Lower lobe of right lung (tissue), 2 donors: ENCODE measurements at regions not wholly inside any gene's neighbourhood (a gene's known extent, or its start where the extent isn't known, plus 50 kb on each side); places are given as distances from the start of the nearest gene placed in this dataset.

Source experiments
- ATAC-seq, 2 donors: fragments of 200-7000 bp; cut with Tn5 transposase; one replicate each; pipeline ENCODE4 v1.9.1; 2020 to 2022; ENCODE audit warnings: mild to moderate bottlenecking in 2 of 2, moderate library complexity in 2 of 2
- DNase-seq: peaks from one replicate; pipeline ENCODE4 v3.0.0-alpha.2; 2020
- H3K27ac ChIP-seq: fragments of 200-600 bp; one replicate; pipeline ENCODE4 v1.8.0; 2022
- H3K27me3 ChIP-seq: fragments of 200-600 bp; one replicate; pipeline ENCODE4 v1.8.0; 2022; ENCODE audit warnings: low read depth
- H3K36me3 ChIP-seq: fragments of 200-600 bp; one replicate; pipeline ENCODE4 v1.8.0; 2022; ENCODE audit warnings: mild to moderate bottlenecking
- H3K4me1 ChIP-seq: fragments of 200-600 bp; one replicate; pipeline ENCODE4 v1.8.0; 2022
- H3K4me3 ChIP-seq: fragments of 200-600 bp; one replicate; pipeline ENCODE4 v1.8.0; 2022; ENCODE audit warnings: mild to moderate bottlenecking
- H3K9me3 ChIP-seq: fragments of 200-600 bp; one replicate; pipeline ENCODE4 v1.8.0; 2022
- intact Hi-C: fragments of 100-400 bp; cut with DNase I; formaldehyde crosslinking; loops from one replicate; pipeline ENCODE4 v1.11.0; 2022
- TF ChIP-seq, protein P1 (sequence below): fragments of 200-600 bp; IDR thresholded peaks from one replicate; pipeline ENCODE4 v1.8.0; 2022; ENCODE audit warnings: antibody characterized with exemption, mild to moderate bottlenecking
- donor health status: DM: no; HTN: yes; CAD: no; lungs with severe emphysema.

DNA sequence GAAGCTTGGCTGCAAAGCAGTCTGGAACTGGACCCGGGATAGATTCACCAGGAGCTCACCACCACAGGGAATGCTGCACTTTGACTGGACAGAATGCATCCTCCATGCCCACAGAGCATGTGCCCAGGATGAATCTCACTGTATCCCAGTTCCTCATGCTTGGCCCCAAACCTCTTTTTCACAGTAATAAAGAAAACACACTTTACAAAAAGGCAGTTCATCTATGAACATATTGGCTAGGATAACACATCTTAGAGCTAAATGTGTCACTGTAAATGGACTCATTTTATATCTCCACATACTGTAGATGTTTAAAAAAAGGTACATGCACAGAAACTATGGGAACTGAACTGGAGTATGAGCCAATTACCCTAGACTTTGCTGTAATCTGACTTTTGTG is 266.9 kb downstream of the TOX3 start:
- TF ChIP-seq, protein P1, sequence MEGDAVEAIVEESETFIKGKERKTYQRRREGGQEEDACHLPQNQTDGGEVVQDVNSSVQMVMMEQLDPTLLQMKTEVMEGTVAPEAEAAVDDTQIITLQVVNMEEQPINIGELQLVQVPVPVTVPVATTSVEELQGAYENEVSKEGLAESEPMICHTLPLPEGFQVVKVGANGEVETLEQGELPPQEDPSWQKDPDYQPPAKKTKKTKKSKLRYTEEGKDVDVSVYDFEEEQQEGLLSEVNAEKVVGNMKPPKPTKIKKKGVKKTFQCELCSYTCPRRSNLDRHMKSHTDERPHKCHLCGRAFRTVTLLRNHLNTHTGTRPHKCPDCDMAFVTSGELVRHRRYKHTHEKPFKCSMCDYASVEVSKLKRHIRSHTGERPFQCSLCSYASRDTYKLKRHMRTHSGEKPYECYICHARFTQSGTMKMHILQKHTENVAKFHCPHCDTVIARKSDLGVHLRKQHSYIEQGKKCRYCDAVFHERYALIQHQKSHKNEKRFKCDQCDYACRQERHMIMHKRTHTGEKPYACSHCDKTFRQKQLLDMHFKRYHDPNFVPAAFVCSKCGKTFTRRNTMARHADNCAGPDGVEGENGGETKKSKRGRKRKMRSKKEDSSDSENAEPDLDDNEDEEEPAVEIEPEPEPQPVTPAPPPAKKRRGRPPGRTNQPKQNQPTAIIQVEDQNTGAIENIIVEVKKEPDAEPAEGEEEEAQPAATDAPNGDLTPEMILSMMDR = no peak
- no peaks in the 10 kb centered on the region for H3K9me3 ChIP-seq
- H3K36me3 ChIP-seq = no peaks in the 10 kb centered on the region
- no peak overlapping the region for H3K27ac ChIP-seq
- no peak for DNase-seq
- H3K27me3 ChIP-seq = no peaks in the 10 kb centered on the region
- H3K4me1 ChIP-seq = no peaks in the 10 kb centered on the region
- H3K4me3 ChIP-seq = no peak overlapping the region
- no peak for ATAC-seq
- intact Hi-C loops = no loop called here

DNA sequence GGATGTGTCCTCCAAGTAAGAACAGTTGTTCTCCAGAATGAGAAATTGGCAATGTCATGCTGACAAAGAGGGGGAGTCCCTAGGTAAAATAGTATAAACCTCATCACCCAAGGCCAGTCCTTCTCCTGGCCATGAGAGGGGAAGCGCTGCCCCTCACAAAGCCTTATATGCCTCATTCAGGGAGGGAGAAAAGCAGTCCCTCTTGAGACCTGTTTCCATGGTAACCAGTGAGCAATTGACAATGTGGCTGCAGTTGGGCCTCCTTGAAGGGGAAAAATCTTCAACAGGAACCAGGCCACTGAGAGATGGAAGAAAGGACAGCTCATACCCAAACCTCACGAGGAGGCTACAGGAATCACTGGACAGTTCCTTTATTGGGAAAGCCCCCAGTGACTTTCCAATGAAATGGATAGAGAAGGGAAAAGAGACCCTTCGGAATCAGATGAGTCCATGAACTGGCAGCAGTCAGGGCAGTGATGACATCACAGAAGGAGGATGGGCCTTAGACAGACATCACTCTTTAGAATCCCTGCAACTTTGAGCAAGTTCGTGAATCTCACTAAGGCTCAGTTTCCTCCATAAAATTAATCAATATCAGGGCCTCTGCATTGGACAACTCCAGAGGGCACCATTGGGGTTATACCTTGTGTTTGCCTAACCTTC is 275.7 kb downstream of the TOX3 start:
- Histone ChIP-seq H3K27ac (no peak overlapping the region), H3K27me3 (no peaks in the 10 kb centered on the region), H3K4me1 (no peaks in the 10 kb centered on the region), H3K36me3 (no peaks in the 10 kb centered on the region), H3K4me3 (no peak overlapping the region), H3K9me3 (no peaks in the 10 kb centered on the region)
- DNase-seq = no peak
- intact Hi-C loops = no loop called here
- ATAC-seq = no peak
- TF ChIP-seq, protein P1 = no peak

DNA sequence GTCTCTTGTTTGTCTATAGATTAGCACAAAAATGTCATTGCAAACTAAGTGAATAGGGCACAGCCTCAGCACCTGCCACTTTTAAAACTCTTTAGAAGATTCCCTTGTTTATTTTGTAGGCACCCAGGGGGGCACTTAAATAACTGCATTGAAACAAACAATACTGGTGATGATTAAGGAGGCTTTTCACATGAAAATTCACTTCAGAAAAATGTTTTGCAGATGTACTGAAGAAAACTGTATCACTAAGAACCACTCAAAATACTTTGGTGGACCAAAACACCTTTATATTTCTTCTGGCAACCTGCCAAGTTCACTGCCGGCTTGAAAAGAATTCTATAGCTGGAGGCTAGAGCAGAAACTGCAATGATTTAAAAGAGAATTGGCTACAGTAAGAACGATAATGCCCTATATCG is 281.5 kb downstream of the TOX3 start:
- TF ChIP-seq, protein P1 = no peak
- no peak overlapping the region for H3K4me3 ChIP-seq
- H3K4me1 ChIP-seq = no peaks in the 10 kb centered on the region
- DNase-seq (no peak), ATAC-seq (no peak)
- intact Hi-C loops = no loop called here
- no peaks in the 10 kb centered on the region for H3K36me3 ChIP-seq
- no peak overlapping the region for H3K27ac ChIP-seq
- H3K9me3 ChIP-seq = no peaks in the 10 kb centered on the region
- no peaks in the 10 kb centered on the region for H3K27me3 ChIP-seq

DNA sequence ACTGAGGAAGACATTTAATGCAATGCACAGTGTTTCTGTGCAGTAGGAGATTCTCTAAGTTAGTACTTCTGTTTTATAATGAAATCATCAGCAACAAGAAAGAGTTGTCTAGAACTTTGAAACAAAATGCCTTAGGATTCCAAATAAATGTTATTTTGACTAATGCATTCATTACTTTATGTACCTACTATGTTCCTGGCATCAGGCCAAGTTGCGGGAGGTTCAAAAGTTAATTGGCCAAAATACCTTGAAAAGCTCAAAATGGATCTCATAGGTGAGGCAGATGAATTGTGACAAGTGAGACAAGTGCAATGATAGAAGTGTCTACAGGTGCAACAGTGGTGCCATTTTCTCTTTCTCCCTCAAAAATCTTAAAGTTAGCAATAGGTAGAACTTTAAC is 289.4 kb downstream of the TOX3 start:
- no peak overlapping the region for H3K27ac ChIP-seq
- ATAC-seq = no peak
- intact Hi-C loops = no loop called here
- no peaks in the 10 kb centered on the region for H3K4me1 ChIP-seq
- no peaks in the 10 kb centered on the region for H3K36me3 ChIP-seq
- DNase-seq = no peak
- no peaks in the 10 kb centered on the region for H3K27me3 ChIP-seq
- TF ChIP-seq, protein P1 = no peak
- H3K4me3 ChIP-seq = no peak overlapping the region
- H3K9me3 ChIP-seq = no peaks in the 10 kb centered on the region

DNA sequence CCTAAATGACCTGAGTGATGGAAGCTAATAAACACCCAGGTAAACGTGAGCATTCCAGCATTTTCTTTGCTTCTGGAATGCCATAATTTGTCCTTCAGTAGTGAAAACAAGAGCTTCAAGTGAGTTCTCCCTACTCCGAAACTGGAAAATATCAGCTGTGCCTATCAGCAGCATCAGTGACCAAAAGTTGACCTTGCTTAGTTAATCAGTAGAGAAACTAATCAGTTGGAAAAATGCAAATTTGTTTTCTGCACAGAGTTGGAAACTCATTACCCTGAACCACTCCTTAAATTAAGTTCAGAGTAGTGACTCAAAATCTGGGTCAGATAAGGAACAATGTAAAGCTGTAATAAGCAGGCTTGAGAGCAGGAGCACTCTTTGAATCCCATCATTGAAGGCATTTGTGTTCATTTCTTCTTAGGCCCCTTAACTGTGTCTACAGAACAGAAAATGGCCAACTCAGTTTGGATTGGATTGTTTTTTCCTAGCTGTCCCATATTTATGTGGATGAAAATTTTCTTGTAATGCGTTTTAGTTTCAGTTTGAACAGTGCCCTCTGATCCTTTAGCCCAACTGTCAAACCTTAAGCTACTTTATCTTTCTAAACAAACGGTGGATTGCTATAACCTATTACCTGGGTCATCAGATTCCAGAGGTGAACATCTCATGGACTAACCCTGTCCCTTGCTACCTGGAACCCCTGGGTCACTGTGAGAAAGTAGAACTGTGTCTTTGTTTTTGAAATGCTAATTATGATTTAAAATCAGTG is 290.4 kb downstream of the TOX3 start:
- no peak overlapping the region for H3K4me3 ChIP-seq
- no peaks in the 10 kb centered on the region for H3K4me1 ChIP-seq
- no peaks in the 10 kb centered on the region for H3K9me3 ChIP-seq
- no peaks in the 10 kb centered on the region for H3K36me3 ChIP-seq
- H3K27me3 ChIP-seq = no peaks in the 10 kb centered on the region
- intact Hi-C loops = no loop called here
- H3K27ac ChIP-seq = no peak overlapping the region
- DNase-seq (no peak), ATAC-seq (no peak)
- TF ChIP-seq, protein P1 = no peak
